Calu3 (cell line): ENCODE measurements at regions not wholly inside any gene's neighbourhood (a gene's known extent, or its start where the extent isn't known, plus 50 kb on each side); places are given as distances from the start of the nearest gene placed in this dataset.
A peak's percentile ranks its signal among the peaks of the same experiment; 100 is the strongest.

Source experiments
- BruUV-seq: library from RNA; stranded (reverse); fragments of 400-500 nt; replicated peaks from 2 replicates; lab custom pipeline; 2021; lab: Mats Ljungman, UMichigan
- CTCF ChIA-PET: fragments of 300-600 bp; sonication (Branson Sonifier 250); formaldehyde crosslinking; loops from one replicate; lab custom pipeline; 2022; ENCODE audit warnings: antibody characterized with exemption; lab: Charles Lee
- DNase-seq: peaks from one replicate; pipeline ENCODE4 v3.0.0; 2022
- H3K27ac Mint-ChIP-seq: one replicate; pipeline ENCODE4 v1.8.0; 2022; ENCODE audit warnings: mixed read lengths; ENCODE audit not compliant: unreplicated experiment
- H3K27me3 Mint-ChIP-seq: one replicate; pipeline ENCODE4 v1.8.0; 2022; ENCODE audit warnings: mixed read lengths; ENCODE audit not compliant: unreplicated experiment
- H3K36me3 Mint-ChIP-seq: one replicate; pipeline ENCODE4 v1.8.0; 2022; ENCODE audit warnings: mild to moderate bottlenecking, moderate library complexity, mixed read lengths; ENCODE audit not compliant: insufficient read depth, unreplicated experiment
- H3K4me1 Mint-ChIP-seq: one replicate; pipeline ENCODE4 v1.8.0; 2022; ENCODE audit warnings: mild to moderate bottlenecking, low read depth, mixed read lengths; ENCODE audit not compliant: unreplicated experiment
- H3K4me3 Mint-ChIP-seq: one replicate; pipeline ENCODE4 v1.8.0; 2022; ENCODE audit warnings: mild to moderate bottlenecking, low read depth, moderate library complexity, mixed read lengths; ENCODE audit not compliant: unreplicated experiment
- H3K9me3 Mint-ChIP-seq: one replicate; pipeline ENCODE4 v1.8.0; 2022; ENCODE audit warnings: low read depth, mixed read lengths; ENCODE audit not compliant: unreplicated experiment
- CTCF ChIP-seq: fragments of 200-600 bp; IDR thresholded peaks from one replicate; pipeline ENCODE4 v1.8.0; 2022; ENCODE audit warnings: antibody characterized with exemption; ENCODE audit not compliant: unreplicated experiment
- intact Hi-C: fragments of 100-400 bp; cut with micrococcal nuclease; formaldehyde crosslinking; loops from one replicate; pipeline ENCODE4 v1.10.0; 2022; ENCODE audit not compliant: unreplicated experiment

GRCh38 chr14:71320107-71320733 is 413.0 kb downstream of the PCNX1 start, which contains the start of gene SIPA1L1:
SIPA1L1 (plus strand) TSS chr14:71320476.
- no TSS peak for BruUV-seq
- H3K27ac Mint-ChIP-seq: peak within 1 kb of the TSS; percentile 91
- DNase-seq: peak; percentile 97
- H3K4me3 Mint-ChIP-seq: peak within 1 kb of the TSS; percentile 99
- H3K36me3 Mint-ChIP-seq: peaks cover 29% of the 10 kb centered on the region
- CTCF ChIA-PET: interaction anchor here (0.6 kb wide), 1 partner anchor 204 kb away, joined by 4 read pairs; no protein-coding TSS in a partner anchor
- H3K4me1 Mint-ChIP-seq: peaks cover 27% of the 10 kb centered on the region
- intact Hi-C loops: loop anchor here (2.0 to 10.0 kb wide), 5 partner anchors 179 to 535 kb away; no protein-coding TSS in a partner anchor
- no peaks in the 10 kb centered on the region for H3K27me3 Mint-ChIP-seq
- no peak for TF ChIP-seq CTCF
- no peaks in the 10 kb centered on the region for H3K9me3 Mint-ChIP-seq

- no peak for TF ChIP-seq CTCF
- no peaks in the 10 kb centered on the region for H3K27me3 Mint-ChIP-seq
- CTCF ChIA-PET: interaction anchor here (0.6 to 2.1 kb wide), 2 partner anchors 182 to 203 kb away, joined by 4 read pairs; no protein-coding TSS in a partner anchor
- peak overlapping the region; percentile 91 for H3K27ac Mint-ChIP-seq
- no TSS peak for BruUV-seq
- intact Hi-C loops: loop anchor here (2.0 to 10.0 kb wide), 5 partner anchors 180 to 534 kb away; no protein-coding TSS in a partner anchor
- H3K9me3 Mint-ChIP-seq: no peaks in the 10 kb centered on the region
- peak overlapping the region; percentile 99 for H3K4me3 Mint-ChIP-seq
- peaks cover 27% of the 10 kb centered on the region for H3K4me1 Mint-ChIP-seq
- H3K36me3 Mint-ChIP-seq: peaks cover 29% of the 10 kb centered on the region
- DNase-seq: peak; percentile 58
These were observed 413.7 kb downstream of the PCNX1 start for GRCh38 chr14:71320734-71321573.

- no TSS peak for BruUV-seq
- Mint-ChIP-seq H3K4me3 (peak overlapping the region; percentile 99), H3K4me1 (peaks cover 27% of the 10 kb centered on the region), H3K27me3 (no peaks in the 10 kb centered on the region), H3K9me3 (no peaks in the 10 kb centered on the region), H3K27ac (peak overlapping the region; percentile 91), H3K36me3 (peaks cover 29% of the 10 kb centered on the region)
- intact Hi-C loops: loop anchor here (1.0 to 10.0 kb wide), 7 partner anchors 82 to 533 kb away; no protein-coding TSS in a partner anchor
- no peak for TF ChIP-seq CTCF
- CTCF ChIA-PET: interaction anchor here (1.8 to 2.1 kb wide), 2 partner anchors 82 to 183 kb away, joined by 4 read pairs; no protein-coding TSS in a partner anchor
- peak; percentile 16 for DNase-seq
These were observed 414.5 kb downstream of the PCNX1 start for GRCh38 chr14:71321574-71322315.
